Tibial nerve (tissue), 4 donors: ENCODE measurements at regions not wholly inside any gene's neighbourhood (a gene's known extent, or its start where the extent isn't known, plus 50 kb on each side); places are given as distances from the start of the nearest gene placed in this dataset.

Source experiments
- DNase-seq, 2 donors: peaks; one replicate each; pipeline ENCODE4 v3.0.0-alpha.2; 2019; ENCODE audit warnings: low spot score in 2 of 2
- H3K27ac ChIP-seq, 4 donors: fragments of 200-600 bp; sonication (generic) in 3 of 4; one replicate each; pipeline ENCODE4 v1.5.1; 2017 to 2019; ENCODE audit warnings: mild to moderate bottlenecking in 1 of 4
- H3K27me3 ChIP-seq, 2 donors: fragments of 200-600 bp; sonication (generic) in 1 of 2; one replicate each; pipeline versions ENCODE4 v1.5.1 to v1.6.0; 2017 to 2019
- H3K36me3 ChIP-seq, 3 donors: fragments of 200-600 bp; sonication (generic); one replicate each; pipeline ENCODE4 v1.5.1; 2018 to 2019
- H3K4me1 ChIP-seq, 4 donors: fragments of 200-600 bp; sonication (generic) in 3 of 4; one replicate each; pipeline ENCODE4 v1.5.1; 2017 to 2019
- H3K4me3 ChIP-seq, 4 donors: fragments of 200-600 bp; sonication (generic) in 3 of 4; one replicate each; pipeline ENCODE4 v1.5.1; 2017 to 2019; ENCODE audit warnings: mild to moderate bottlenecking in 1 of 4, moderate library complexity in 1 of 4
- H3K9me3 ChIP-seq, 4 donors: fragments of 200-600 bp; sonication (generic) in 3 of 4; one replicate each; pipeline ENCODE4 v1.5.1; 2017 to 2019
- CTCF ChIP-seq, 5 experiments: fragments of 200-600 bp in 3 of 5; fragments of 450-650 bp in 2 of 5; sonication (generic) in 3 of 5; IDR thresholded peaks; one replicate each; pipeline ENCODE4 v1.5.1; 2016 to 2019; ENCODE audit warnings: antibody characterized with exemption in 5 of 5, mild to moderate bottlenecking in 3 of 5, moderate library complexity in 2 of 5
- EP300 ChIP-seq, 2 donors: sonication (generic); formaldehyde crosslinking; IDR thresholded peaks; one replicate each; pipeline ENCODE4 v1.6.1; 2017; ENCODE audit warnings: antibody characterized with exemption in 2 of 2, mild to moderate bottlenecking in 1 of 2
- POLR2A ChIP-seq, 2 donors: fragments of 450-650 bp; IDR thresholded peaks; one replicate each; pipeline ENCODE4 v1.6.1; 2017; ENCODE audit warnings: antibody characterized with exemption in 2 of 2, mild to moderate bottlenecking in 2 of 2, moderate library complexity in 2 of 2
- WGBS, 2 donors: methylation state at CpG; one replicate each; pipeline ENCODE4 v1.1.5; 2018; 5-methylcytosine and 5-hydroxymethylcytosine counted together

GRCh38 chr15:95541301-95541700 is 789.2 kb upstream of the NR2F2 start:
- no peak for TF ChIP-seq EP300 (IDR thresholded peaks at IDR 0.05)
- TF ChIP-seq CTCF (IDR thresholded peaks at IDR 0.05) = no peak
- no peak for TF ChIP-seq POLR2A (IDR thresholded peaks at IDR 0.05)
- Histone ChIP-seq H3K27me3 (no peaks in the 10 kb centered on the region), H3K9me3 (no peaks in the 10 kb centered on the region), H3K4me3 (no peak overlapping the region), H3K4me1 (peaks cover 0 to 5% (median 0%) of the 10 kb centered on the region in 4 donors), H3K36me3 (no peaks in the 10 kb centered on the region), H3K27ac (peak overlapping the region in 2 of 4 donors; percentile 4 to 5)
- WGBS, 2 donors = 37 to 57% methylated on average over 7 of the region's 7 CpGs
- DNase-seq = no peak

- H3K27me3 ChIP-seq = no peaks in the 10 kb centered on the region
- H3K9me3 ChIP-seq = no peaks in the 10 kb centered on the region
- DNase-seq = no peak
- no peak overlapping the region for H3K4me3 ChIP-seq
- no peaks in the 10 kb centered on the region for H3K36me3 ChIP-seq
- no peak for TF ChIP-seq CTCF (IDR thresholded peaks at IDR 0.05)
- H3K4me1 ChIP-seq = no peaks in the 10 kb centered on the region
- no peak overlapping the region for H3K27ac ChIP-seq
- WGBS, 2 donors = 54 to 86% methylated on average over 3 of the region's 3 CpGs
Measured at GRCh38 chr15:95549168-95549738, 781.2 kb upstream of the NR2F2 start.

- no peak for TF ChIP-seq POLR2A (IDR thresholded peaks at IDR 0.05)
- no peak for TF ChIP-seq EP300 (IDR thresholded peaks at IDR 0.05)
- no peak for TF ChIP-seq CTCF (IDR thresholded peaks at IDR 0.05)
- DNase-seq = no peak
- peaks cover 0 to under 1% (median 0%) of the 10 kb centered on the region in 4 donors for H3K4me1 ChIP-seq
- H3K4me3 ChIP-seq = no peak overlapping the region
- H3K27ac ChIP-seq = no peak overlapping the region
- H3K9me3 ChIP-seq = no peaks in the 10 kb centered on the region
- WGBS, 2 donors = 81 to 89% methylated on average over 4 of the region's 4 CpGs
- no peaks in the 10 kb centered on the region for H3K36me3 ChIP-seq
- no peaks in the 10 kb centered on the region for H3K27me3 ChIP-seq
Measured at GRCh38 chr15:95550702-95551101, 779.8 kb upstream of the NR2F2 start.

- Histone ChIP-seq H3K4me1 (peaks cover 0 to 31% (median 4%) of the 10 kb centered on the region in 4 donors), H3K4me3 (no peak overlapping the region), H3K27me3 (no peaks in the 10 kb centered on the region), H3K36me3 (no peaks in the 10 kb centered on the region), H3K27ac (peak overlapping the region in 2 of 4 donors; percentile 57 to 88), H3K9me3 (no peaks in the 10 kb centered on the region)
- TF ChIP-seq CTCF (IDR thresholded peaks at IDR 0.05) (no peak), POLR2A (IDR thresholded peaks at IDR 0.05) (no peak), EP300 (IDR thresholded peaks at IDR 0.05) (no peak)
- 36 to 42% methylated on average over 2 of the region's 2 CpGs for WGBS, 2 donors
- no peak for DNase-seq
Measured at GRCh38 chr15:95556225-95556624, 774.3 kb upstream of the NR2F2 start.

GRCh38 chr15:95556866-95557225 is 773.7 kb upstream of the NR2F2 start:
- H3K27me3 ChIP-seq = no peaks in the 10 kb centered on the region
- TF ChIP-seq CTCF (IDR thresholded peaks at IDR 0.05) = no peak
- peak in 1 of 2 donors; percentile 14 for TF ChIP-seq EP300 (IDR thresholded peaks at IDR 0.05)
- DNase-seq = peak in 1 of 2 donors; percentile 26
- H3K4me3 ChIP-seq = peak overlapping the region in 1 of 4 donors; percentile 28
- H3K9me3 ChIP-seq = no peaks in the 10 kb centered on the region
- no peaks in the 10 kb centered on the region for H3K36me3 ChIP-seq
- peak overlapping the region in 3 of 4 donors; percentile 57 to 88 (median 65) for H3K27ac ChIP-seq
- peaks cover 0 to 31% (median 4%) of the 10 kb centered on the region in 4 donors for H3K4me1 ChIP-seq
- 9 to 14% methylated on average over 6 of the region's 6 CpGs for WGBS, 2 donors
